ENCODE measurements at regions not wholly inside any gene's neighbourhood (a gene's known extent, or its start where the extent isn't known, plus 50 kb on each side); places are given as distances from the start of the nearest gene placed in this dataset.

DNA sequence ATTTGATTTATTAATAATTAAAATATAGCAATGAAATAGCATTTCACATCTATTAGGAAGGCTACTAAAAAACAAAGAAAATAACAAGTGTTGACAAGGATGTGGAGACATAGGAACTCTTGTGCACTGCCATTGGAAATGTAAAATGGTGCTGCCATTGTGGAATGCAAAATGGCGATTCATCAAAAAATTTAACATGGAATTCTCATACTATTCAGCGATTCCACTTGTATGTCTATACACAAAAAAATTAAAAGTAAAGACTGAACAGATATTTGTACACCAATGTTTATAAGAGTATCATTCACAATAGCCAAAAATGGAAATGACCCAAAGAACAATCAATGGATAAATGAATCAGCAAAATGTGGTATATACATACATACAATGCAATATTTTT, 101.3 kb upstream of the S1PR1 start:
- TF ChIP-seq, protein P1, sequence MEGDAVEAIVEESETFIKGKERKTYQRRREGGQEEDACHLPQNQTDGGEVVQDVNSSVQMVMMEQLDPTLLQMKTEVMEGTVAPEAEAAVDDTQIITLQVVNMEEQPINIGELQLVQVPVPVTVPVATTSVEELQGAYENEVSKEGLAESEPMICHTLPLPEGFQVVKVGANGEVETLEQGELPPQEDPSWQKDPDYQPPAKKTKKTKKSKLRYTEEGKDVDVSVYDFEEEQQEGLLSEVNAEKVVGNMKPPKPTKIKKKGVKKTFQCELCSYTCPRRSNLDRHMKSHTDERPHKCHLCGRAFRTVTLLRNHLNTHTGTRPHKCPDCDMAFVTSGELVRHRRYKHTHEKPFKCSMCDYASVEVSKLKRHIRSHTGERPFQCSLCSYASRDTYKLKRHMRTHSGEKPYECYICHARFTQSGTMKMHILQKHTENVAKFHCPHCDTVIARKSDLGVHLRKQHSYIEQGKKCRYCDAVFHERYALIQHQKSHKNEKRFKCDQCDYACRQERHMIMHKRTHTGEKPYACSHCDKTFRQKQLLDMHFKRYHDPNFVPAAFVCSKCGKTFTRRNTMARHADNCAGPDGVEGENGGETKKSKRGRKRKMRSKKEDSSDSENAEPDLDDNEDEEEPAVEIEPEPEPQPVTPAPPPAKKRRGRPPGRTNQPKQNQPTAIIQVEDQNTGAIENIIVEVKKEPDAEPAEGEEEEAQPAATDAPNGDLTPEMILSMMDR (IDR thresholded peaks at IDR 0.05; ENCODE audit: low read depth, low read length) = no peak
- no peak for TF ChIP-seq EZH2phosphoT487 (IDR thresholded peaks at IDR 0.05; ENCODE audit: low read depth)
